RPMI7951 (cell line): ENCODE measurements at regions not wholly inside any gene's neighbourhood (a gene's known extent, or its start where the extent isn't known, plus 50 kb on each side); places are given as distances from the start of the nearest gene placed in this dataset.
"Not testable (repeated sequence)": the region's sequence is repeated elsewhere in the genome, so short reads cannot be mapped to it uniquely, and the experiment has no call there.

ENCODE experiments used
- DNase-seq: peaks from one replicate; pipeline ENCODE4 v3.0.0-alpha.2; 2012; ENCODE audit warnings: low read depth

GRCh38 chr6:66029391-66029790, 322.4 kb upstream of the EYS start:
- DNase-seq = no peak

GRCh38 chr6:65999288-65999791, 292.3 kb upstream of the EYS start:
- DNase-seq = no peak

GRCh38 chr6:65998544-65998943, 291.5 kb upstream of the EYS start:
- DNase-seq = no peak

DNA sequence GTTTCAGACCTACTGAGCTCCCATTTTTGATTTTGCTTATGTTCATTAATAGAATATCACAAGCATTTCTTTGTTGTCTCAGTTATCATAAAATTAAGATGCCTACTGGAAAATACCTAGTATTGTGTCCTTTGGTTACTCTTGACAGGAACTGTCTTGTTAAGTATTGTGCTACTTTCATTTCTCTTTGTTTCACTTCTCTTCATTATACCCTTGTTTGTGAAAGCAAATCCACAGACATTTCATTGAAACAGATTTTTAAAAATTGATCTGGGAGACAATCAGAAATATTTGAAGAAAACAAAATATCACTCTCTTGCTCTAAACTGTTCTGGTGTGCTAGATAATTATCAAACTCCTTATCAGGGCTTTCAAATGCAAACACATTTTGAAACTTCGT, 290.5 kb upstream of the EYS start:
- DNase-seq = no peak

DNA sequence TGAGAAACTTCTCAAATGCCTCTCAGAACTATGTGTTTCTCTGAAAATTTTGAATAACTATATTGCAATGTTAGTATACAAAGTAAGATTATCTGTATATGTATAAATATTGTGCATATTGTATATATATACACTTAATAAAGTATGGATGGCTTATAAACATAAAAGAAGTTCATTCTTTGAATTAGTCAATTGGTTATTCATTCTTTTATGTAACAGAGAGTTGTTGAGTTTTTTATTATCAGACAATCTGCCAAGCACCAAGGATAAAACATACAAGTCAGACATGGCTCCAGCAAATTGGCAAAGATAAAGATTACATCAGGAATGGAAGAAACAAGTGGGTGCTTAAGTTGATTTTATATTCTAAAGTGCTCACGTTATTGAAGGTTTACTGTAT, 289.1 kb upstream of the EYS start:
- no peak for DNase-seq

GRCh38 chr6:65989676-65990075, 282.6 kb upstream of the EYS start:
- DNase-seq = no peak

DNA sequence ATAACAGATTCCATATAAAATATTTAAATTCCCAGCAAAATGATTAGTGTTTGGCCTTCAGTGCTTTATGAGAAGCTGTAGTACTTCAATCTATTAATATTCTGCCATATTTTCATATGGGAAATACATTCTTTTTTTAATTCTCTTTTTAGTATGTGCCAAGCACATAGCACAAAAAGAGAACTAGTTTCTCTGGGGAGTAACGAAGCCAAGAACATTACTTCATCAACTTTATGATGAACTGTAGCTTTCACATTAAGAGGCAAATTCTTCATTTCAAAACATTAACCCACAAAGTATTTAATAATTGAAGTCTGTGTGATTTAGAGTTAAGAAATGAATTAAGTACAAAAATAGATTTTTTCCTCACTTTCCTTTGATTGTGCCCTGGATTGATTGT, 281.0 kb upstream of the EYS start:
- DNase-seq = no peak

DNA sequence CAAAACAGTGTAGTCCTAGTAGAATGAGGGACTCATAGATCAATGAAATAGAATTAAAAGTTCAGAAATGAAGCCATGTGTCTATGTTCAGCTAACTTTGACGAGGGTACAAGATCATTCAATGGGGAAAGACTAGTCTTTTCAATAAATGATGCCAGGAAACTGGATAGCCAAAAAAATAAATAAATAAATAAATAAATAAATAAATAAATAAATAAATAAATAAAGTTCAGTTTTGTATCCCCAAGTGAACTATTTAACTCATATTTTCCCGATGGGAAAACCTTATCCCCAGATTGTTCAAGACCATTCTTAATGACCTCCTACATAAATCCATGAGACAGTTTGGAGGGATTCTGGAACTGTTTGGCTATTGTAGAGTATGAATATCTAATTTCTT, 277.1 kb upstream of the EYS start:
- no peak for DNase-seq

DNA sequence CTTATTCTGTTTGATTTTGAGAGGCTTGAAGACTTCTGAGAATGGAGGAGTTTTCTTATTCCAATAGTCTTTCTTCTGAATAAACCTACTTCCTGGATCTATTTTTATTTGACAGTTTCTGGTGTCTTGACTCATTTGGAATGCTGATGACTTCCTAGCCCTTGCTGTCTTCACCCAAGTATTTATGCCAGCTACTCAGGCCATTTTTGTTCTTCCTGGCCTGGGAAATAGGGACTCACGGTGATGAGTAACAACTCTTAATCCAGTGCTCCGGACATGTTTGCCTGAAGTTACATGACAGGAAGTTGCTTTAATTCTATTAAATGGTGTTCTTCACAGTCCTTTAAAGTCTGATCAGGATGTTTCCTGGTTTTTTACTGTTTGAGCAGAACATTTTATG, 272.1 kb upstream of the EYS start:
- DNase-seq = no peak

- DNase-seq = not testable (repeated sequence)
Measured at GRCh38 chr6:65971252-65971651, 264.2 kb upstream of the EYS start.

DNA sequence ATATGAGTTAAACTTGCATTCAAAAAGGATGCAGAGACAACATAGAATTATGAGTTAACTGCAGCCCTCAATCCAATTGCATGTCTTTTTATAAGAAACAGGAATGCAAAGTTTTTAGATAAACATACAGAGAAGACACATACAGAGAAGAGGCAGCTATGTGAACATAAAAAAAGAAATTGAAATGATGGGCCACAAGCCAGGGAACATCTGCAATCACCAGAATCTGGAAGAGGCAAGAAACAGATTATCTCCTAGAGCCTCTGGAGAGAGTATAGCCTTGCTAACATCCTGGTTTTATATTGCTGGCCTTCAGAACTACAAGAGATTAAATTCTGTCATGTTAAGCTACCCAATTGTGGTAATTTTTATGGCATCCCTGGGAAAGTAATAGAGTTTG, 257.2 kb upstream of the EYS start:
- DNase-seq = no peak

DNA sequence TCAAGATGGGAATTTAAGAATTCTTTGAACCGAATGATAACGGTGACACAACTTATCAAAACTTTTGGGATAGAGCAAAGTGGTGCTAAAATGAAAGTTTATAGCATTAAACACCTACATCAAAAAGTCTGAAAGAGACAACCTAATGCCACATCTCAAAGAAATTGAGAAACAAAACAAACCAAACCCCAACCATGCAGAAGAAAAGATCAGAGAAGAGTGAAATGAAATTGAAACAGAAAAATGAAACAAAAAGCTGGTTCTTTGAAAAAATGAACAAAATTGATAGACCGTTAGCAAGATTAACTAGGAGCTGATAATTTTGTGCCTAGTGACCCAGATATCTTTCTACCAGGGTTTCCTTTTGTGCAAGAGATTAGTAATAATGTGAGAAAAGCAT, 248.0 kb upstream of the EYS start:
- DNase-seq = no peak

- DNase-seq = no peak
Measured at GRCh38 chr6:65948062-65948461, 241.0 kb upstream of the EYS start.

GRCh38 chr6:65943548-65943947, 236.5 kb upstream of the EYS start:
- no peak for DNase-seq

DNA sequence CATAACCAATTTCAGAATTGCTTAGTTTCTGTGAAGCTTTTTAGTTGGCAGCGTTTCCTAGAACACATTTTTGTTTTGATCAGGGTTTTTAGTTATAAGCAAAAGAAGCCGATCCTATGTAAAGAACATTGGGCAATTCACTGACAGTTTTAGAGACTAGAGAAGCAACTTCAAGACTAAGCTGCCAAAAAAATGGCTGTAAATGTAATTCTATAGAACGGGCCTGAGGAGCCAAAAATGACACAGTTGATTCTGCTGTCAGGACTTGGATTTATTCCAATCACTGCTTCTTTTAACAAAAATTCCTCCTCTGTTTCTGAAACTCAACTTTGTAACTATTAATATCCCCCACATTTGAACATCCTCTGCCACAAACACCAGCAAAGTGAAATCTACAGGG, 236.0 kb upstream of the EYS start:
- DNase-seq = no peak

- DNase-seq = peak; percentile 1
Measured at GRCh38 chr6:65938000-65938399, 231.0 kb upstream of the EYS start.

GRCh38 chr6:65935412-65935811, 228.4 kb upstream of the EYS start:
- DNase-seq = no peak

GRCh38 chr6:65933390-65933789, 226.4 kb upstream of the EYS start:
- DNase-seq = no peak

DNA sequence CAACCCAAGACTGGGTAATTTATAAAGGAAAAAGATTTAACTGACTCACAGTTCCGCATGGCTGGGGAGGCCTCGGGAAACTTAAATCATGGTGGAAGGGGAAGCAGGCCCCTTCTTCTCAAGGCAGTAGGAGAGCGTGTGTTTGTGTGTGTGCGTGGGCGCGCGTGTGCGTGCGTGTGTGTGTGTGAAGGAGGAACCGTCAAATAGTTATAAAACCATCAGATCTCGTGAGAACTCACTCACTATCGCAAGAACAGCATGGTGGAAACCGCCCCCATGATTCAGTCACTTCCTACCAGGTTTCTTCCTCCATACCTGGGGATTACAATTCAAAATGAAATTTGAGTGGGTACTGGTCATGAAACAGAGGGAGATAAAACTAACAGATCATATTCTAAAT, 220.1 kb upstream of the EYS start:
- DNase-seq = no peak

GRCh38 chr6:65924411-65924810, 217.4 kb upstream of the EYS start:
- DNase-seq = no peak

DNA sequence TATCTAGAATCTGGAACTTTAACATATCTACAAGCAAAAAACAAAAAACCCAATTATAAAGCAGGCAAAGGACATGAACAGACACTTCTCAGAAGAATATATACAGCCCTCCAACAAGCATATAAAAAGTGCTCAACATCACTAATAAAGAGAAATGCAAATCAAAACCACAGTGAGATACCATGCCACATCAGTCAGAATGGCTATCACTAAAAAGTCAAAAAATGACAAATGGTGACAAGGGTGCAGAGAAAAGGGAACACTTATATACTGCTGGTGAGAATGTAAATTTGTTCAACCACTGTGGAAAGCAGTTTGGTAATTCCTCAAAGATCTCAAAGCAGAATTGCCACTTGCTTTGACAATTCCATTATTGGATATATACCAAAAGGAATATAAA, 215.0 kb upstream of the EYS start:
- DNase-seq = no peak

- DNase-seq = no peak
Measured at GRCh38 chr6:65908065-65908464, 201.0 kb upstream of the EYS start.

DNA sequence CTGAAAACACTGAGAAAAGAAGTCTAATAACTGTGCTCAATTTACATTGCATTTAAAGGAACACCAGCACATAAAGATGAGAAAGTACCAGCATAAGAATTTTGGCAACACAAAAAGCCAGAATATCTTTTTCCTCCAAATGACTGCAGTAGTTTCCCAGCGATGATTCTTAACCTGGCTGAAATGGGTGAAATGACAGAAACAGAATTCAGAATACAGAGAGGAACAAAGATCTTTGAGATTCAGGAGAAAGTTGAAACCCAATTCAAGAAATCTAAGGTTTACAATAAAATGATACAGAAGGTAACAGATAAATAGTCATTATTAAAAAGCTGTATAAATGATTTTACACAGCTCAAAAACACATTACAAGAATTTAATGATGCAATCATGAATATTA, 197.0 kb upstream of the EYS start:
- no peak for DNase-seq

DNA sequence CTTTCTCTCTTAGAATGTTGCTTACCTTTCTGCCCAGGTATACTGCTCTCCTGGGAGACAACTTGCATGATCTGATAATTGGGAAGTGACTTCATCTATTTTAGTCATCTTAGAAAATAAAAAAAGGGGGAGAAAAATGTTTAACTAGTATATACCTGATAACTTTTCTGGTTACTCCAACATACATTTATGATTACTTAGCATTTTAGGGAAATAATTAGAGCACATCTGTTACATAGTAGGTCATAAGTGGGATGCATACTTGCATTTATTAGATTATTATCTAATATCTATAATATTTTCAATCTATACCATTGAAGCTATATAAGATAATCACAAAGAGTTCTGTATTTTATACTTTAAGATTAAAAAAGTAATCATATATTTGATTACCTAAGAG, 193.9 kb upstream of the EYS start:
- no peak for DNase-seq

DNA sequence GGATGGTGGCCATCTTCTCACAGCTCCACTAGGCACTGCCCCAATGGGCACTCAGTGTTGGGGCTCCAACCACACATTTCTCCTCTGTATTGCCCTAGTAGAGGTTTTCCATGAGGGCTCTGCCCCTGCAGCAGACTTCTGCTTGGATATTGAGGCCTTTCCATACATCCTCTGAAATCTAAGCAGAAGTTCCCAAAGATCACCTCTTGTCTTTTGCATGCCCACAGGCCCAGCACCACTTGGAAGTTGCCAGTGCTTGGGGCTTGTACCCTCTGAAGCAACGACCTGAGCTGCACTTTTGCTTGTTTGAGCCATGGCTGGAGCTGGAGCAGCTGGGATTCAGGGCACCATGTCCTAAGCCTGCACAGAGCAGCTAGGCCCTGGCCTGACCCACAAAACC, 189.1 kb upstream of the EYS start:
- DNase-seq = no peak
